ENCODE measurements at regions not wholly inside any gene's neighbourhood (a gene's known extent, or its start where the extent isn't known, plus 50 kb on each side); places are given as distances from the start of the nearest gene placed in this dataset.

- no peak for DNase-seq (ENCODE audit: low read depth)
These were observed 344.8 kb downstream of the THBS2 start for GRCh38 chr6:168908887-168909286.

GRCh38 chr6:168908166-168908565, 345.5 kb downstream of the THBS2 start:
- DNase-seq (ENCODE audit: low read depth), result no peak

DNA sequence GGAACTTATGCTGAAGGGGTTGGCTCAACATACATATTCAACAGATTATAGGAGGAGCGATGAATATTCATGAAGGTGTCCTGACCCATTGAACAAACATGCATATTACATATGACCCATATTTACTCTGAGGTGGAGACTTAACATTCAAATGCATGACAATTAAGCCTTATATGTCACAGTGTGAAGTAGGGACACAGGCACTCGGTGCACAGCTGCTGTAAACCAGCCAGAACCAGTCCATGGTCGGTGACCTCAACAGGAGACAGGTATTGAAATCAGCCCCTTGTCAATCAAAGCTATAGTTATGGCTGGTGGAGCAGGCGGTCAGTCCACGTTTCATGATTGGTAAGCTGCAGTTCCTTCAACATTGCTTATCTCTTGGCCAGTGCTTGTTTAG, 347.3 kb downstream of the THBS2 start:
- DNase-seq (ENCODE audit: low read depth), result no peak

- no peak for DNase-seq (ENCODE audit: low read depth)
These were observed 348.1 kb downstream of the THBS2 start for GRCh38 chr6:168905451-168906090.

GRCh38 chr6:168903613-168904345, 349.9 kb downstream of the THBS2 start:
- no peak for DNase-seq (ENCODE audit: low read depth)

DNA sequence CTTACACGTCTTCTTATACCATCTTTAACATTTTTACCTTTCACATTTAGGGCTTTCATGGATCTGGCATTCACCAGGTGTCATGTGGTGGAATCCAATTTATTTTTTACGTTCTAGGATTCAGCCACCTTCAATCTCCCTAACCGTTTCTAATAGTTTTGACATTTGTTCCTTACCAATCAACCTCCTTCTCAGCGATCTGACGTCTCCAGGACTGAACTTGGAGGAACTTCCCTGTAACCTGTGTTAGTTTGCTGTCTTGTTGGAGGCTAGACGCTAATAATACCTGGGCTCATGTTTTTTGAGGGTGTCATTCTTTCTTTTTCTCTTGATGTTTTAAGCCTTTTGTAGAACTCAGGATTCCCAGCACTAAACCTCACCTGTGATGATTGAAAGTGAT, 351.6 kb downstream of the THBS2 start:
- DNase-seq (ENCODE audit: low read depth), result no peak

- no peak for DNase-seq (ENCODE audit: low read depth)
These were observed 352.6 kb downstream of the THBS2 start for GRCh38 chr6:168901076-168901475.

DNA sequence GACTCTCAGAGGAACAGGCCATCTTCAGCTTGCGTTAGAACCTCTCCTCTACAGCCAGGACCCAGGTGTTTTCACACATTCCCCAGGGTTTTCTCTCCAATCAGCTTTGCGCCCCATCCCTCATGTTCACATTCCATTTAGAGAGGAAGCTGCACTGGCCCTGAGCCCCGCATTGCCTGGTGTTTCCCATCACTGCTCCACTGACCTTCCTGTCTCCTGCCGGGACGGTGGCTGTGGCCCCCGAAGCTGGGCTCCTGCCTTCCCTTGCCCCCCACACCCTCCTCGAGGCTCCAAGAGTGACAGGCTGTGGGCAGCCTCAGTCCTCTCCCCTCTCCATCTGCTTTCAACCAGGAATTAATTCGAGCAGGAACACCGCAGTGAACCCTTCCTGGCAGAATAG, 357.3 kb downstream of the THBS2 start:
- DNase-seq (ENCODE audit: low read depth), result no peak

GRCh38 chr6:168895102-168895812, 358.4 kb downstream of the THBS2 start:
- peak; percentile 41 for DNase-seq (ENCODE audit: low read depth)

DNA sequence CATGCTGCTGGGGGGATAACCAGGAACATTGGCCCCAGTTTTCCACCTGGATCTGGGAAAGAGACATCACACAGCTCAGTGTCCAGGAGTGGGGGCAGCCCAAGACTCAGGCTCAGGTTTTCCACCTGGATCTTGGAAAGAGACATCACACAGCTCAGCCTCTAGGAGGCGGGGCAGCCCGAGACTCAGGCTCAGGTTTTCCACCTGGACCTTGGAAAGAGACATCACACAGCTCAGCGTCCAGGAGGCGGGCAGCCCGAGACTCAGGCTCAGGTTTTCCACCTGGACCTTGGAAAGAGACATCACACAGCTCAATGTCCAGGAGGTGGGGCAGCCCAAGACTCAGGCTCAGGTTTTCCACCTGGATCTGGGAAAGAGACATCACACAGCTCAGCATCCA, 361.6 kb downstream of the THBS2 start:
- no peak for DNase-seq (ENCODE audit: low read depth)

DNA sequence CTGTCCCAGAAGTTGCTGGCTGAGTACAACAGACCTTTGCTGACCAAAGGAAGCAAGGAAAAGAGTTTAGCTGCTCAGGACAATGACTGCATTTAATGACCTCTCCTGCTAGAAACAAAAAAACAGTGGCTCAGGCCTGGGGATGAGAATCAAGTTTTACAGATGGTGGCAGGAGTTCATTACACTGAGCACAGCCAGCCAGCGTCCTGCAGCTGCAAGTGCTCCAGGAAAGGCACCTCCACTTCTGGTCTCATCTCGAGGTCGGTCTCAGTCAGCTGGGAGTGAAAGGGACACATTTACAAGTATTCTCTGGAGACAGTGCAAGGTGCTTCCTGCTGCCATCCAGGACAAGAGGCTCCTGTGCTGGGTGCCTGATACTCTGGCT, 362.7 kb downstream of the THBS2 start:
- DNase-seq (ENCODE audit: low read depth), result no peak

DNA sequence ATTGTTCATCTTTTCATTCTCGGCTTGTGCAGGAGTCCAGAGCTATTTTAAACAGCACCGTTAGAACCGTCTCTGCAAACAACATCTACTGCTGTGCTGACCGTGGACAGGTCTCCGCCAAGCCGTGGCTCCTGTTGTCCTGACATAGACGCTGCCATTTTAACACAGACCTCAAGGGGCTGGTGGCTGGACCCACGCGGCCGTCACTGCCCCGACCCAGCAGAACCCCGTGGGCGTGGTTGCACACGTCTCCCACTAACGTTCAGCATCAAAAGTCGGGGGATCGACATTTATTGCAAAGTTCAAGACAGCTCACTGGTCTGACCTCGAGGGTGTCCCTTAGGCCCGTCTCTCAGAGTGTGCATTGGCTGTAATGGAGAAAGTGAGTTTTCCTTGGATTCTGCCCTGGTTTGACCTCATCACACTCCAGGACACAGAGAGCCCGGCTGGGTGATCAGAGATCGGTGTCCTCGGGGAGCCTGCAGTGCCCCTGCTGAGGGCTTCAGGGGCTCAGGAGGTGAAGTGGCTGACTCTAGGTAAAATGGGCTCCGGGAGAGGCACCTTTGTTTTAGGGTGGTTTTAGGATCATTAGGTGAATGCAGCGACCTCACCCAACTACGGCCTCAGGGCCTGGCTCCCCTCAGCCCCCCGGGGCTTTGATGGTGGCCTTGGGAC, 363.2 kb downstream of the THBS2 start:
- no peak for DNase-seq (ENCODE audit: low read depth)

DNA sequence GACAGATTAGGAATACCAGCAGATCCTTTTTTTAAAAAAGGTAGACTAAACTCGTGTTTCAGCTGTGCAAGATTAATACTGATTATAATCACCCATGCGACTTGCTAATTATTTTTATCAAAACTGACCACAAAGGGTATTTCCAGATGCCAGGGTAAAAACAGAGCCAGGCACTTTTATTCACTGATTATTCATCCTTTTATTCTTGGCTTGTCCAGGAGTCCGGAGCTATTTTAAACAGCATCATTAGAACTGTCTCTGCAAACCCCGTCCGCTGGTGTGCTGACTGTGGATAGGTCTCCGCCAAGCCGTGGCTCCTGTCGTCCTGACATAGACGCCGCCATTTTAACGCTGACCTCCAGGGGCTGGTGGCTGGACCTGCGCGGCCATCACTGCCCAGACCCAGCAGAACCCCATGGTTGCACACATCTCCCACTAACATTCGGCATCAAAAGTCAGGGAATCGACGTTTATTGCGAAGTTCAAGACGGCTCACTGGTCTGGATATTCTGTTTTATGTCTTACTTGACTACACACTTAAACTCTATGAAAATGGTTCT, 364.8 kb downstream of the THBS2 start:
- no peak for DNase-seq (ENCODE audit: low read depth)

GRCh38 chr6:168888102-168888501, 365.5 kb downstream of the THBS2 start:
- no peak for DNase-seq (ENCODE audit: low read depth)

DNA sequence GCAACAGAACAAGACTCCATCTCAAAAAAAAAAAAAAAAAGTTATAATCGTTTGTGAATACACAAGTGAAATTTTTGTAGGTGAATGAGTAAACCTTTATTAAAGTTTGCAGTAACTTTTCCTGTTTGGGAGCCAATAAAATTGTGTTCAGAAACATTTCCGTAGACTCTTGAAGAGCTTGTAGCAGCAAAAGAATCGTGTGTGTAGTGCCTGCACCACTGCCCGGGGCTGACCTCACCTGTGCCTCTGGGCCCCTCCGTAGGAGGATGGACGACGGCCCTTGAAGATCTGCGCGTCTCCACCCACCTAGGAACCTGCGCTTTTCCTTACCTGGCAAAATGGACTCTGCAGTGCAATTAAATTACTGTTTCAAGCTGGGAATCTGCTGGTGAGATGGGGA, 366.0 kb downstream of the THBS2 start:
- DNase-seq (ENCODE audit: low read depth), result no peak

- DNase-seq (ENCODE audit: low read depth), result no peak
These were observed 366.7 kb downstream of the THBS2 start for GRCh38 chr6:168886964-168887363.

GRCh38 chr6:168885751-168886742, 367.6 kb downstream of the THBS2 start:
- no peak for DNase-seq (ENCODE audit: low read depth)

DNA sequence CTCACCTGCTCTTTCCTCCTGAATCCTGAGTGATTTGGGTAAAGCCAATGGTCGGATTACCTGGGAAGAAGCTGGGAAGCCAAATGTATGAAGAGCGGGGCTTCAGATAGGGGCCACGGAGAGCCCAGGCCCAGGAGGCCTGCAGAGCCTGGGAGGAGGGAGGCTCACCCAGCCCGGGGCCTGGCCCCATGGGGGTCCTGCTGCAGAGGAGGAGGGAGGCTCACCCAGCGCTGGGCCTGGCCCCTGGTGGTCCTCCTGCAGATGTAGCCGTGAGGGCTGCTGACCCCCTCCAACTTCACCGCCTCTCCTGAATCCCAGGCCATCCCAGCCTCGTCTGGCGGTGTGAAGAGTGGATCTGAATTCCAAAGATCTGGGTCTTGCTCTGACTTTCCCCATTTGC, 368.4 kb downstream of the THBS2 start:
- no peak for DNase-seq (ENCODE audit: low read depth)

DNA sequence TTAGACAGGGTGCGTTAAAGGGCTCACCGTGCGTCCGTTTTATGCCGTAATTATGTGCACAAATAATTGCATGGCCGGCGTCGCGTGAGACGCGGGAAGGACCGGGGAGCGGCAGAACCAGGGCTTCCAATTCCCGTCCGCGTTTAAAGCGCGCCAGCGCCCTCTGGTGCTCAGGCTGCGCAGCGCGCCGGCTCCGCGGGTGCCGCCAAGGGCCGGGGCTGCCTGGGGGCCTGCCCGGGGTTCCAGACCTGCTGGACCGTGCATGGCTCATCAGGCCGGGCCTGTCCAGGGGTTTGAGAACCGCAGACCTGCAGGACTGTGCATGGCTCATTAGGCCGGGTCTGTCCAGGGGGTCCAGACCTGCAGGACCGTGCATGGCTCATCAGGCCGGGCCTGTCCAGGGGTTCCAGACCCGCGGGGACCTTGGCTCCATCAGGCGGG, 369.0 kb downstream of the THBS2 start:
- peak; percentile 49 for DNase-seq (ENCODE audit: low read depth)

DNA sequence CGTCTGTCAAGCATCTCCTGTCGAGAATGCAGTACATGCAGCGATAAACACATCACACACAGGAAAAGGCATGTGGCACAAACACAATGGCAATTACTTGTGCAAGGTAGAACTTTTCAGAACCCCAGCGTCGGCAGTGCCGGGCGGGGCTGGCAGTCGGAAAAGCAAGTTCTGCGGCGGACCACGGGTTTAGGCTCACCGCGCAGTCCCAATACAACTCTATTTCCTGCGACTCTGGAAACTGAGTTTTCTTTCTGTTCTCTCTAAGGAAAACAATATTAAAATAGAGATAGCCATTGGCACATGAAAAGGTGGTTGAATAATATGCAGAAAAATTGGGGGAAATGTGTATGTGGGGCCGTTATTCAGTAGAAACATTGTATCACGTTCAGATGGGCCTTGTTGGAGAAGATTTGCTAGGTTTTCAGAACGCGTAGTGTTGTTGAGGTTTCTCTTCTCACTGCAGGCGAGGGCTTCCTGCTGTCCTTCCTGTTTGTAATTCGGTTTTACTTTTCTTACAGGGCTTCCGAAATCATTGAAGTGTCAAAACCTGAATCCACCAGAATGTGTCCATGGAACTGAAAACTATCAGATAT, 369.5 kb downstream of the THBS2 start:
- no peak for DNase-seq (ENCODE audit: low read depth)

All from stimulated activated CD4-positive, alpha-beta T cell treated with anti-CD3 and anti-CD28 coated beads, Interleukin-2, amount 100 ng/mL, for 4 hours (primary cell).